Superior temporal gyrus (tissue), 1 donor: ENCODE measurements at regions not wholly inside any gene's neighbourhood (a gene's known extent, or its start where the extent isn't known, plus 50 kb on each side); places are given as distances from the start of the nearest gene placed in this dataset.
"Not testable (repeated sequence)": the region's sequence is repeated elsewhere in the genome, so short reads cannot be mapped to it uniquely, and the experiment has no call there.

ENCODE experiments used
- DNase-seq: peaks from one replicate; pipeline ENCODE4 v3.0.0-alpha.2; 2016; ENCODE audit errors: extremely low spot score

DNA sequence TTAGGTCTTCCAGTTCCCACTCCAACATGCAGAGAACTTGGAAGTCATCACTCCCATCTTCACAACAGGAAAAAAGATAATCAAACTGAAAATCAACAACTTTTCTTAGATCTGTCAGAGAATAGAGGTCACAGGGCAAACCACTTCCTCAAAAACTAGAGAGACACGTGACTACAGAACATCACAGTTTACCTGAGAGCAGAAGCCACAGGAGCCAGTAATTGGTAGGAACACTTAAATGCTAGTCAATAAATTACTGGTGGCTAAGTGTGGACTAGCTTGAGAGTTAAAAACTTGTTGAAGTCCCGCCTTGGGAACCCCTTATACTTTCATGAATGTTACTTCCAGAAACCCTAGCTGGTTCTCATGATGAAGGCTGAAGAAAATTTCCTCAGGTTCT, 81.1 kb downstream of the THSD1 start:
- not testable (repeated sequence) for DNase-seq

DNA sequence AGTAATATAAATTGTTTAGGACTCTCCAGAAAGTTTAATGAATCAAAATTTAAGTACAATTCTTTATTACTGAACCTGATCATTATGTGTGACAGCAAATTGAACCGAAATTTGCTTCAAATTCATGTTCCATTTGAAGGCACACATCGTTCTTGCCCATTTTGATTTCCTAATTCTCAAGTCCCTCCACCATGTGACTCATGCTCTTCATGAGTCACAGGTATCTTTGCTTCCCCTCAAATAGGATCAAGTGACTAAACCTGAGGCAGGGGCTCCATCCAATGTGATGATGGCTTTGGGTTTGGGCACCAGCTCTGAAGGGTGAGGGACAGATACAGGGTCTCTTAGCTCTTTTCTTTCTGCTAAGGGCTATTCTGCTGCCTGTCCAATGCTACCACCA, 86.1 kb downstream of the THSD1 start:
- no peak for DNase-seq

DNA sequence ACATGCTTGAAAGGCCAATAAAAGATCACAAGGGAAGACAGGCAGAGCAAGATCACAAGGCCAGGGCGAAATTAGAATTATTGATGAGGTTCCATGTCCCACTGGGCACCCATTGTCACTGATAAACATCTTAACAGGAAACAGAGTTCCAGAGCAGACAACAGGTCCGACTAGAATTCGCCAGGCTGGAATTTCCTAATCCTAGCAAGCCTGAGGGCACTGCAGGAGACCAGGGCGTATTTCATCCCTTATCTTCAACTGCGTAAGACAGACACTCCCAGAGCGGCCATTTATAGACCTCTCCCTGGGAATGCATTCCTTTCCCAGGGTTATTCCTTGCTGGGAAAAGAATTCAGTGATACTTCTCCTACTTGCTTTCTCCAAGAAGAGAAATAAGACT, 96.1 kb downstream of the THSD1 start:
- DNase-seq = not testable (repeated sequence)

DNA sequence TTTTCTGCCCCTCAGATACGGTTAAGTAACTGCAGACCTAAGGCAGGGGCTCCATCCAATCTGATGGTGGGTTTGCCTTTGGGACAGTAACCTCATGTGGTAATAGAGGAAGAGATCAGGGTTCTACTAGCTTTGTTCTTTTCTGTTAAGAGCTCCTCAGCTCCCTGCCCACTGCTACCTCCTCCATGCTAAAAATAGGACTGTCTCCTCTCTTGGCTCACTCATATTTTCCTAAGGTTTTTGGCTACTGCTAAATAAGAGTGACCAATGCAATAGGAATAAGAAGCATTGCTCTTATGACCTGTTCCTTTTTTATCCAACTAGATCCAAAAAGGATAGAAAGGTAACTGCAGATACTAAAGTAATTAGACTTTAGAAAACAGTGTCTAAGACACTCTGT, 99.6 kb downstream of the THSD1 start:
- DNase-seq = not testable (repeated sequence)

DNA sequence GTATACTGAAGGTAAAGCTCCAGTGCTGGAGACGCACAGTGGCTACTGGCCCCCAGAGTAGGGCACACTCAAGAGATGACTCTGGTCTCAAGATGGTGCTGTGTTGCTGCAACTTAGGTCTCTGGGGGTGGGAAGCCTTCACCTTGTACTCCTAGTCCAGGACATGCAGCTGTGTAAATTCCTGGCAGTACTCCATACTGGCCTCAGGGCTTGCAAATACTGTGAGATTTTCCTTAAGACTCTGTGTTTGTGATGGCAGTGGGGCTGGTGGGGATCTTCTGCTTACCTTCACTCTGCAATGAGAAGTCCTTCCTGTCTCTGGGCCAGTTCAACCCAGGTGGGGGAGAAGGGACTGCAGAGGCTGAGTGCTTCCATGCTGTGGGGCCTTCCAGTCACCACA, 102.9 kb downstream of the THSD1 start:
- not testable (repeated sequence) for DNase-seq

DNA sequence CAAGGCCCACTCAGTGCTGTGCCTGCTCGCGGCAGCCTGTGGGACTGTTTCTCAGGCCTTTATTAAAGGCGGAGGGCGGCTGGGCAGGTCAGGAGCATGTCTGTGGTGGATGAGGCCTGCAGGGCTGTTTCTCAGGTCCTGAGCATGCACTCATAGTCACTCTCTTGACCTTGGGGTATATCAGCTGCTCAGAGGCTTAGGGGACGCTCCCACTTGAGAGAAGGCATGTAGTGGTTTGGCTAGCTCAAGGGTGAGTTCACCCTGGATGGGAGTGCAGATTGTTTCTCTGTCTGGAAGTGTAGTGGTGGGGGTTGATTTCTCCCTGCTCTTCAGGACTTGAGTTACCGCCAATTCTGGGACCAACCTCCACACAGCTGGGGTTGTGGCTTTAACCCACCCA, 103.3 kb downstream of the THSD1 start:
- not testable (repeated sequence) for DNase-seq

DNA sequence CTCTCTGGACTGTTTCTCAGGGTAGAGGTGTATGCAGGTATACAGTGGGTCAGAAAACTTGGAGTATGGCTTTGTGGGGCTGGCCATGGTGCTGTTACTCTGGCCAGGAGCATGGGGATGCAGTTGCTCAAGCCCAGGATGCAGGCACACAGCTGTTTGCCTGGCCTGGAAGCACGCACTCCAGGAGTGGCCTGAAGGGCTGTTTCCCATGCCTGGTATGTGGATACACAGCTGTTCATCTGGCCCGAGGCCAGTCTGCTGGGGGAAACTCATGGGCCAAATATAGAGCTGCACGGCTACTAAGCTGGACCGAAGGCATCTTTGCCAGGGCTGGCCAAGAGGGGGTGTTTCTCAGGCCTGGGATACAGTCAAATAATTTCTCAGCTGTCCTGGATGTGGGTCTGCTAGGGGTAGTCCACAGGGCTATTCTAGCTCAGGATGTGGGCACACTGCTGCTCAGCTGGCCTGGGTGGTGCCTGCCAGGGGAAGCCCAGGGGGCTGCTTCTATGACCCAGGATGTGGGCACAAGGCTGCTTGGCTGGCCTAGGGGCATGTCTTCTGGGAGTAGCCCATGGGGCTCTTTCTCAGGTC, 104.1 kb downstream of the THSD1 start:
- not testable (repeated sequence) for DNase-seq

DNA sequence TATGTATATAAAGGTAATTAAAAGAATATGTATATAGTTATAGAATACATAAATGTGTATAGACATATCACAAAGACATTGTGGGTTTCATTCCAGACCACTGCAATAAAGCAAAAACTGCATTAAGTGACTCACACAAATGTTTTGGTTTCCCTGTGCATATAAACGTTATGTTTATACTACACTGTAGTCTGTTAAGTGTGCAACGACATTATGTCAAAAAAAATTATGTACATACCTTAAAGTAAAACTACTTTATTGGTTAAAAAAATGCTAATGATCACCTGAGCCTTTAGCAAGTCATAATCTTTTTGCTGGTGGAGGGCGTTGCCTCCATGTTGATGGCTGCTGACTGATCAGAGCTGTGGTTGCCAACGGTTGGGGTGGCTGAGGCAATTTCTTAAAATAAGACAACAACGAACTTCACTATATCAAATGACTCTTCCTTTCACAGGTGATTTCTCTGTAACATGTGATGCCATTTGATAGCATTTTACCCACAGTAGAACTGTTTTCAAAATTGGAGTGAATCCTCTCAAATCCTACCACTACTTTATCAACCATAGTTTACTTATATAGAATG, 107.8 kb downstream of the THSD1 start:
- not testable (repeated sequence) for DNase-seq

DNA sequence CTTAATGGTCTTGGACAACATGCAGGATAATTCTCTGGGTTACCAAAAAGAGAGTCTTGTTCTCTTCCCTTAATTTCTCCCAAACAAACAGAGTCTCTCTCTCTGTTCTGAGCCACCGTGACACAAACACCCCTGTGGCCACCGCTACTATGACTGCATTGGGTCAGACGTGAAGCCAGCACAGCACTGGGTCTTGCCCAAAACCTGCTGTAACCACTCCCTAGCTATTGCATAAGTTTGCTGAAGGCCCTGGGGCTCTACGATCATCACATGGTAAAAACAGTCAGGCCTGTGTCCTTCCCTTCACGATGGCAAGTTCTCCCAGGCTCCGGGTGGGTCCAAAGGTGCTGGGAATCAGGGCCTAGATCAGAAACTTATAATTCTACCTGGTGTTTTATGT, 117.1 kb downstream of the THSD1 start:
- not testable (repeated sequence) for DNase-seq

DNA sequence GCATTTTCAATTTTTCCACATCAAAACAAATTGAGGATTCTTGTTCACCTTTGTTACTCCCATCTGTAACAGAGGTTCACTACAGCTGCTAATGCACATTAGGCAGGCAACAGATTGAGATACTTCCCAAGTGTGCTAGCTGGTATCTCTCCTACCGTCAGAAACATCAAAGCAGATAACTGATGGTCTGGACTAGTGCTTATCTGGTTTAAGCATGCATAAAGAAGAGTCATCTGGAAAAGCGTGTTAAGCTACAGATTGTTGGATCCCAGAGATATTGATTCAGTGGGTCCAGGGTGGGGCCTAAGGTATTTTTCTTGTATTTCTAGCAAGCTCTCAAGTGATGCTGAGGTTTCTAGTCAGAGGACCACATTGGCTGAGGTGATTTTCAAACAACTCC, 122.0 kb upstream of the NEK3 start:
- not testable (repeated sequence) for DNase-seq

DNA sequence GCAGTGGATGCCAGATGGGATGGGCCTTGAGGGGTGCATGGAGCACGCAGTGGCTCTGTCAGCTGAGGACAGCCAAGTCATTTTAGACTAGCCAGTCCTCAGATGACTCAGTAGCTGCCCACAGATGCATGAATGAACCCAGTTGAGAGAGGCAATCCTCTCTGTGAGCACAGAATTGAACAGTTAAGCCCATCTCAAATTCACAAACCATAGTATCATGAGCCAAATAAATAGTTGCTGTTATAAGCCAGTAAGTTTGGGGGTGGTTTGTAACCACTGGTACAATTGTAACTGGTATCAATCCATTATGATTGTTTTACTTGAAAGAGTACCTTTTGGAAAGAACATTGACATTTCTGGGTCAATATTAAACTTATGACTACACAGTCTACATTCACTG, 120.0 kb upstream of the NEK3 start:
- DNase-seq = not testable (repeated sequence)

DNA sequence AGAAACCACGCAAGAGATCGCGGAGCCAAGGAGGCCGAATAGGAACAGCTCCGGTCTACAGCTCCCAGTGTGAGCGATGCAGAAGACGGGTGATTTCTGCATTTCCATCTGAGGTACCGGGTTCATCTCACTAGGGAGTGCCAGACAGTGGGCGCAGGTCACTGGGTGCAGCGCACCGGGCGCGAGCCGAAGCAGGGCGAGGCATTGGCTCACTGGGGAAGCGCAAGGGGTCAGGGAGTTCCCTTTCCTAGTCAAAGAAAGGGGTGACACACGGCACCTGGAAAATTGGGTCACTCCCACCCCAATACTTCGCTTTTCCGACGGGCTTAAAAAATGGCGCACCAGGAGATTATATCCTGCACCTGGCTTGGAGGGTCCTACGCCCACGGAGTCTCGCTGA, 94.9 kb upstream of the NEK3 start:
- not testable (repeated sequence) for DNase-seq

DNA sequence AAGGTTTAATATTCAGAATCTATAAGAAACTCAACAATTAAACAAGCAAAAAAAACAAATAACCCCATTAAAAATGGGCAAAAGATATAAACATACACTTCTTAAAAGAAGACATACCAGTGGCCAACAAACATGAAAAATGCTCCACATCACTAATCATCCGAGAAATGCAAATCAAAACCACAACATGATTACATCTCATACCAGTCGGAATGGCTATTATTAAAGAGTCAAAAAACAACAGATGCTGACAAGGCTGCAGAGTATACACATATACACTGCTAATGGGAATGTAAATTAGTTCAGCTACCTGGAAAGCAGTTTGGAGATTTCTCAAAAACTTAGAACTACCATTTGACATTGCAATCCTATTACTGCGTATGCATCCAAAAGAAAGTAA, 81.4 kb upstream of the NEK3 start:
- not testable (repeated sequence) for DNase-seq

DNA sequence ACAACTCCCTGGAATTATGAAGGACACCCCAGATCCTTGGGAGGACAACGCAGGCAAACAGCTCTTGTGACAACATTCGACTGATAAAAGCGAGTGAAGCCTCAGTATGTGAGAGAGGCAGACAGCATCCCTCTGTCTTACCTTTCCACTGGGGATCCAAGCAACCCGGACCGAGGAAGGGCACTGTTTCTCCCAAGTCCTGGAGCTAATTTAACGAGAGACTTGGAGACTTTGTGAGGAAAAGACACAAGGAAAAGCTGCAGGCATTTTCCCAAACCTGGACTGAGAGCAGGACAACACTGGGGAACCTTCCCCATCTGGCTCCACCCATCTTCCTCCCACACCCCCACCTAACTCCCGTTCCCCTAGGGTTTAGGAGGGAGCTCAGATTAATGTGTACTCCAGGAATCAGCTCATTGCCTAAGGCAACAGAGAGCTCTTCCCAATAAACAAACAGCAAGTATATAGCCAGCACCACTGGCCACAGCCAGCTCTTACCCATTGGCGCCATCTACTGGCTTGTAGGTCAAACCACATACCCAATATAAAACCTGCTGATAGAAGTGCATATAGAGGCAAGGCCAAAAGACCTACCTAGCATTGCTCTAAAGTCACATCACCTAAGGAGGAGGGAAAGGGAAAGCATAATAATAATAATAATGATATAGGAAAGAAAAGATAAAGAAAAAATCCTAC, 76.7 kb upstream of the NEK3 start:
- DNase-seq = peak; percentile 48

DNA sequence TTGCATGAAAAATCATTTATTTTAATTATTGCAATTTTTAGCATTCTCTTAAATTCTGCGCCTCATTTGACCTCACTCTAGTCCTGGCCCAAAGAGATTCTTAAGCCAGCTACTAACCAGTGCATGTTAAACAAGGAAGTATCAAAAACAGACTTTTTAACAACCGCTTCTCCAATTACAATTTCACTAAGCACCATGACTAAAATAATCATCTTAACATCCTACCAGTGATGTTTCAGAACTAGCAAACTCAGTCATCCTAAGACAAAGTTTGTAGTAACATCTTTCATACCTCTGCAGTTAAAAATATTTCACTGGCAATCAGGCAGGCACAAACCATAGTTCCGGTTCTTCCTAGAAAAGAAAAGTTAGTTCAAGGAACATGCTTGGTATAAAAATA, 75.5 kb upstream of the NEK3 start:
- not testable (repeated sequence) for DNase-seq

DNA sequence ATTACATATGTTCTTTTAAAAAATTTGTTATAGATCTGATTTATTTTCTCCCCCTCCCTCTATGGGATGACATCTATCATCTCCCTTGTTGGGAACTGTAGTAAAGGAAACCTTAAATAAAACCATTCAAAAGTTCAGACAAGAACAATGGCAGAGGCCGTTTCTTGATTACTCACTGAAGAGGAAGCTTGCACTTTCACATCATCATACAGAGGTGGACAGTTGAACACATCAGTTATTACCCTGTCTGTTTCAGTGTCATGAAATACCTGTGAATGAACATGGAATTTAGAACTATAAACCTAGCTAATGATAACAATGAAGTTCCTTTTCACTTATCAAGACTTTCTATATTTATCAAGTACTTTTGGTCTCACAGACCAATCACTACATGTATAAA, 63.7 kb upstream of the NEK3 start:
- DNase-seq = not testable (repeated sequence)

DNA sequence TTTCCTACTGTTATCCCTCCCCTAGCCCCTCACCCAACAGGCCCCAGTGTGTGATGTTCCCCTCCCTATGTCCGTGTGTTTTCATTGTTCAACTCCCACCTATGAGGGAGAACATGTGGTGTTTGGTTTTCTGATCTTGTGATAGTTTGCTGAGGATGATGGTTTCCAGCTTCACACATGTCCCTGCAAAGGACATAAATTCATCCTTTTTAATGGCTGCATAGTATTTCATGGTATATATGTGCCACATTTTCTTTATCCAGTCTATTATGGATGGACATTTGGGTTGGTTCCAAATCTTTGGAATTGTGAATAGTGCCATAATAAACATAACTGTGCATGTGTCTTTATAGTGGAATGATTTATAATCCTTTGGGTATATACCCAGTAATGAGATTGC, 54.5 kb upstream of the NEK3 start:
- DNase-seq = not testable (repeated sequence)

DNA sequence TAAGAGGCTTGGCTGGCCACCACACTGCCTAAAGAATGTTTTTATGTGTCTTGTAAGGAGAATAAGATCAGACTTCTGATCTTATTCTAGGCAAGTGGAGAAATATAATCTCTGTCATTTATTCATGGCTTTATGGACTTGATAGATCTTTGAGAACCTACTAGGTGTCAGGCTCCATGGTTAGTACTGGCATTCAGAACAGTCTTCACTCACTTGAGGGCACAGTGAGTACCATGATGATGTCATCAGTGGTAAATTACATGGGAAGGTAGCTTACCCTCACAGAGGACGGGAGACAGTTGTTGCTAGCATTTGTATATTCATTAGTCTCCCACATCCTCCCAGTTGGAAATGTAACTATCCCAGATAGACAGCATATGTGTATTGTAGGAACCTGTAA, 53.5 kb upstream of the NEK3 start:
- not testable (repeated sequence) for DNase-seq

DNA sequence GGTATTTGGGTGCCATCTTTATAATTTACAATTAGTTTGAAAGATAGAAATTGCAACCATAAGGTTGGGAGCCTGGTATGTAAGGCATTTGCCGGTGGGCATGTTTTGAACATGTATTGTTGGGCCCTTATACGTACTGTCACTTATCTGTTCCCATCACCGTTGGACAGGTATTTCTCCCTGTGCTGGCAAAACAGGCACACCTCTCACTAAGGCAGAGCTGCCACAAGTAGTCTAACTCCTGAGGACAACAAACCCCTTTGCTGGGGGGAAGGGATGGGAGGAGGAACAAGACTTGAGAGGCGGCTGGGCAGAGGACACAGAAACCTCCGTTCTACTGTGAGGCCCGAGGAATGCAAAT, 52.0 kb upstream of the NEK3 start:
- DNase-seq = not testable (repeated sequence)

DNA sequence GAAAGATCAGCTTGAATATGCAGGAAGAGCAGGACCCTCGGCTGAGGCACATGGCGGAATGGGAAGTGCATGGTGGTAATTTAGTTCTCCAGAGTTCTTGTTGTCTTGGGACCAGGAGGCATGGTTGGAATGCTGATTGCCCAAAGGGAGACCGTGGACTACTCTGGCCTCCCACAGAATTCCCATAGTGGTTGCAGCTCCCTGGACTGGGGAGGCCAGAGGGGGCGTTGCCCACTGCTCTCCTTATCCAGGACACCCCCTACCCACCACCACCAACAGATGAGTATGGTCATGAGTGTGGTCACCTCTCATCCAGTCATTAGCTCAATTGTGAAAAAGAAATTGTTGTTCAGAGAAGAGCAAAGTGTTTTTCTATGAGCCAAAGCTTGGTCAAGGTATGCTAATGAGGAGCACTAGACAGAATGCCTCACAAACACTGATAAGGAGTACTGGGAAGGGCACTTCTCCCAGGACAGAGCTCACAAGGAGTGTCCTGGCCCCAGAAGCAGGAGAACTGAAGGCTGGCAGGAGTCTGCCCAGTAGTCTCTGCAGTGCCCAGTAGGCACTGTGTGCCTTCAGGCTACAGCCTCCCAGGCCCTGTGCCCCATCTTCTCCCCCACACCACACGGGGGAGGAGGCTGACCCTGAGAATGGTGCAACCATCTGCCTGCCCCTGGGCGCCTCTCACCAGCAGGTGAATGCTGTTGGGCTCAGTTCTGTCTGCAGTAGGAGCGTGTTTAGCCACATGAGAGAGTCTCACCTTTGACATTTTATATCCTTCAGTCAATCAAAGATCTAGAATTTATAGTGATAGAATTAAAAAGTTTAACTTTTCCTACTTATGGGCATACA, 51.4 kb upstream of the NEK3 start:
- DNase-seq = not testable (repeated sequence)
